ENCODE measurements at regions not wholly inside any gene's neighbourhood (a gene's known extent, or its start where the extent isn't known, plus 50 kb on each side); places are given as distances from the start of the nearest gene placed in this dataset.

DNA sequence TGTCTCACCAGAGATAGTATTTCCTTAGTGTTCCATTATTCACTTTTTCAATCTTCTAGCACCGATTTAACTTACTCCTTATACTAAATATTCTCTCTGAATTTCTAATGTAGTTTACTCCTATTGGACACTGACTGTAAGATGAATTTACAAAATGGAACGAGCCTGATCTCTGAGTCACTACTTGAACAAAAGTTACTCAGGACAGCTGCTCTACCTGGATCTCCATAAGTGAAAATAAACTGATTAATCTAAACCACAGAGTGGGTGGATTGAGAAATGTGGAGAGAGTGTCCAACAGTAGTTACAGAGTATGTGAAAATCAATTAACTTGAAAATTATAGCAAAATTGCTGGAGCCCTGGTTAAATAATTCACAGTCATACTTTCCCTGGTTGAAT is 141.7 kb upstream of the CHORDC1 start:
- Histone ChIP-seq H3K9me3 (no peaks in the 10 kb centered on the region), H3K4me1 (peaks cover 45% of the 10 kb centered on the region), H3K27me3 (ENCODE audit: low read depth) (no peaks in the 10 kb centered on the region), H3K4me3 (no peak overlapping the region), H3K36me3 (replicated peaks) (no peaks in the 10 kb centered on the region)
- no peak for DNase-seq (ENCODE audit: low spot score in 2 of 2)
- in situ Hi-C loops (cut with MboI; ENCODE audit: low sequenced_read_pairs) = no loop called here

DNA sequence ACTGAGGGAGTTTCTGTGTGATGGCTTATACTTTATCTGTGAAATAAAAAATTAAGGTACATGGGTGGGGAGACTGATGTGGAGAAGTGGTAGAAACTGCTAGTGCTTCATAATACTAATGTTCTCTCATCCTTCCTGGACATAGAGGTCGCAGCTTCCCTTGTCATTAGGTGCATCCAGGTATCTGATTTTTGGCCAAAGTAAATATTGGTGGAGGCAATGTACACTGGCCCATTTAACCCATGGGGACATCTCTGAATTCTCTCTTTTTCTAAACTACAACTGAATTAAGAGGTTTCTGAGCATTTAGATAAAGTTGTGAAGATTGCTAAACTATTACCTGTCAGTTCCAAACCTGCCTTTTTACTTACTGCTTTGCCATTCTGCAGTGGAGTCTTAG is 140.9 kb upstream of the CHORDC1 start:
- no peaks in the 10 kb centered on the region for H3K27me3 ChIP-seq (ENCODE audit: low read depth)
- DNase-seq (ENCODE audit: low spot score in 2 of 2) = no peak
- no peaks in the 10 kb centered on the region for H3K9me3 ChIP-seq
- no peak overlapping the region for H3K4me3 ChIP-seq
- H3K4me1 ChIP-seq = peaks cover 45% of the 10 kb centered on the region
- in situ Hi-C loops (cut with MboI; ENCODE audit: low sequenced_read_pairs) = no loop called here
- H3K36me3 ChIP-seq (replicated peaks) = no peaks in the 10 kb centered on the region

DNA sequence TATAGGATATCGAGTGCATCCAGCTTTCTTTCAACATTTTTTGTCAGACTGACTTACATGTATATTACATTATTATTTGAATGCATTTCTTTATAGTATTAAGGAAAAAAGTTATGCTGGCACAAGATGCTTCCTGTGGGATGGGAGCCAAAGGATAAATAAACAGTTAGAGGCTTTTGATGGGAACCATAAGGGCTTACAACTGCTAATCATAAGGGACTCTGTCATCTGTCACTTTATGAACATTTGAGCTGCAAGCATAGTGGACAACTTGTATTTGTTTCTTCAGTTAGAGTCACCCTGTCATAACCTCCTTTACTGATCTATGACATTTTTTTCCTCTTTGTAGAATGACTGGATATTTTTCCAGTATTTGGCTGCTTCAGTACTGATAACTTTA is 132.4 kb upstream of the CHORDC1 start:
- Histone ChIP-seq H3K27me3 (ENCODE audit: low read depth) (no peaks in the 10 kb centered on the region), H3K9me3 (no peaks in the 10 kb centered on the region), H3K36me3 (replicated peaks) (no peaks in the 10 kb centered on the region), H3K4me1 (peaks cover 3% of the 10 kb centered on the region; the same call in 1 of the 2 replicates), H3K4me3 (no peak overlapping the region)
- in situ Hi-C loops (cut with MboI; ENCODE audit: low sequenced_read_pairs) = no loop called here
- DNase-seq (ENCODE audit: low spot score in 2 of 2) = no peak

DNA sequence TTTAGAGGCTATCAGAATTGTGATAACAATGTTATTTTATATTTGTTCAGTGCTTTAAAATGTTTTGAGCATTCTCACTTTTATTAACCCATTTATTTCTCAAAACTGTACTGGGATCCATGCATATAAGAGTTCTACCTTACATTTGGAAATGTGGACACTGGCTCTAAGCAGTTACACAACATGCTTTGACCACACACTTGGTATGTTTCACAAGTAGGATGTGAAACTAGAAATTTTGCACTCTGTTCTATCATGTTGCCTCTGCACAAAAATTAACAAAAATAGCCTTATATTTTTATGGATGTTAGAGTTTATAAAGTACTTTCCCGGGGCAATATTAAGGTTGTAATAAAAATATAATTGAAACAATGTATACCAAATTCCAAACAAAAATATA is 126.9 kb upstream of the CHORDC1 start:
- H3K9me3 ChIP-seq = no peaks in the 10 kb centered on the region
- in situ Hi-C loops (cut with MboI; ENCODE audit: low sequenced_read_pairs) = no loop called here
- no peaks in the 10 kb centered on the region for H3K27me3 ChIP-seq (ENCODE audit: low read depth)
- no peak for DNase-seq (ENCODE audit: low spot score in 2 of 2)
- no peaks in the 10 kb centered on the region for H3K4me1 ChIP-seq
- H3K36me3 ChIP-seq (replicated peaks) = no peaks in the 10 kb centered on the region
- H3K4me3 ChIP-seq = no peak overlapping the region

DNA sequence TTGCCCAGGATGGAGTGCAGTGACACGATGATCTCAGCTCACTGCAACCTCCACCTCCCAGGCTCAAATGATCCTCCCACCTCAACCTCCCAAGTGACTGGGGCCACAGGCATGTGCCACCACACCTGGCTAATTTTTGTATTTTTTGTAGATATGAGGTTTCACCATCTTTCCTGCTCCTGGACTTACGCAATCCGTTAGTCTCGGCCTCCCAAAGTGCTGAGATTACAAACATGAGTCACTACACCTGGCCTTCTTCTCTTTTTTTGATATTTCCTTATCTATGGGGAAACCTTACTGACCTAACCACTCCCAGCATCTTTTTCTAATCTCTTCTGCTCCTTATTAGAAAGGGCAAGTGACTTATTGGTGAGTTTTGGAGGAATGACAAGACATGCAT is 121.7 kb upstream of the CHORDC1 start:
- no peak overlapping the region for H3K4me3 ChIP-seq
- in situ Hi-C loops (cut with MboI; ENCODE audit: low sequenced_read_pairs) = no loop called here

DNA sequence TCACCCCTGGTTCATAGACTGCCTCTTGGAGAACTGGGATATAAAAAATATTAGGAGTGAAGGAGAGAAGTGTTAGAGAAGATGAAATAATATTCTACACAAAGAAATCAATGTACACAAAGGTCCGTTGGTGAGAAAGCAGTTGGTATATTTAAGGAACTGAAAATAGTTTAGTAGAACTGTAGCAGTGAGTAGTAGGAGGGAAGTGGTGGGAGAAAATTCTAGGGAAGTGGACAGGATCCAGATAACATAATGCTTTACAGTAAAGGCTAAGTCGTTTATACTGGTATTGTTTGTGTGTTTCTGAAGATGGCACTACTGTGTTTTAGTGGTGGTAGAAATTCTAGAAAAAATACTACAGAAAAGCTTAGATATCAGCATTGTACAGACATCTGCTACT is 120.8 kb upstream of the CHORDC1 start:
- no peaks in the 10 kb centered on the region for H3K9me3 ChIP-seq
- no peak for DNase-seq (ENCODE audit: low spot score in 2 of 2)
- H3K27me3 ChIP-seq (ENCODE audit: low read depth) = no peaks in the 10 kb centered on the region
- H3K4me3 ChIP-seq = no peak overlapping the region
- in situ Hi-C loops (cut with MboI; ENCODE audit: low sequenced_read_pairs) = no loop called here
- no peaks in the 10 kb centered on the region for H3K4me1 ChIP-seq
- H3K36me3 ChIP-seq (replicated peaks) = no peaks in the 10 kb centered on the region

More for the DNA sequence above, 121.7 kb upstream of the CHORDC1 start:
- Histone ChIP-seq H3K9me3 (no peaks in the 10 kb centered on the region), H3K36me3 (replicated peaks) (no peaks in the 10 kb centered on the region), H3K4me1 (no peaks in the 10 kb centered on the region), H3K27me3 (ENCODE audit: low read depth) (no peaks in the 10 kb centered on the region)
- DNase-seq (ENCODE audit: low spot score in 2 of 2) = no peak

DNA sequence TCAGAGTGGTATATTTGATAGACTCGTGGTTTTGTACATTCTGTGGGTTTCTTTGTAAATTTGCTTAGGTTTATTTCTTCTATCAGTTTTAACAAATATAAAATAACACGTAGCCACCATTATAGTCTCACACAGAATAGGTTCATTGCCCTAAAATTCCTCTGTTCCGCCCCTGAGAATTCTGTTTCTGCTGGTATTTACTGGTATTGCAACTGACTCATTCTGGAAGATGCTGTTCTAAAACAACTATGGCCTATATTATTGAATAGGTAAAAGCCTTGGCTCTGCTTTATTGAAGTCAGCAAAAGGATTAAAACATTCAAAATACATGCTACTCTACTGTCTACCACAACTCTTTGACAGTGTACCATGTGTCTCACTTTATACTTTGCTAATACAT is 119.1 kb upstream of the CHORDC1 start:
- no peak for DNase-seq (ENCODE audit: low spot score in 2 of 2)
- in situ Hi-C loops (cut with MboI; ENCODE audit: low sequenced_read_pairs) = no loop called here

DNA sequence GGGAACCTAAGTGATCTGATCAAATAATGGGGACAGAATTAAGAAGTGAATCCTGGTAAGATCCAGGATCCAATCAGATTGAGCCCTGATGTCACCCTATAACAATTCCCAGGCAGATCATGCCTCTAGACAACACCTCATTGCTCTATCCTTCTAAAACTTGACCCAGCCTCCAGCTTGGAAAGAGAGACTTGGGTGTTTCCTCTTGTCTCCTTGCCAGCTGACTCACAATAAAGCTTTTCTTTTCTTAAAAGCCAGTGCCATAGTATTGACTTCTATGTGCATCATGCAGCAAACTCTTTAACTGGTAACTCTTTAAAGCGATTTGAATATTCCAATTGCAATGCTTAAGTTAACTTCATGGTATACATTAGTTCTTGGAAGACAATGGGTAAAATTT is 109.6 kb upstream of the CHORDC1 start:
- no peaks in the 10 kb centered on the region for H3K9me3 ChIP-seq
- no peaks in the 10 kb centered on the region for H3K27me3 ChIP-seq (ENCODE audit: low read depth)
- no peak for DNase-seq (ENCODE audit: low spot score in 2 of 2)
- no peaks in the 10 kb centered on the region for H3K4me1 ChIP-seq
- H3K4me3 ChIP-seq = no peak overlapping the region
- H3K36me3 ChIP-seq (replicated peaks) = no peaks in the 10 kb centered on the region
- in situ Hi-C loops (cut with MboI; ENCODE audit: low sequenced_read_pairs) = no loop called here

More for the DNA sequence above, 119.1 kb upstream of the CHORDC1 start:
- no peaks in the 10 kb centered on the region for H3K27me3 ChIP-seq (ENCODE audit: low read depth)
- no peaks in the 10 kb centered on the region for H3K4me1 ChIP-seq
- H3K4me3 ChIP-seq = no peak overlapping the region
- no peaks in the 10 kb centered on the region for H3K9me3 ChIP-seq
- H3K36me3 ChIP-seq (replicated peaks) = no peaks in the 10 kb centered on the region

DNA sequence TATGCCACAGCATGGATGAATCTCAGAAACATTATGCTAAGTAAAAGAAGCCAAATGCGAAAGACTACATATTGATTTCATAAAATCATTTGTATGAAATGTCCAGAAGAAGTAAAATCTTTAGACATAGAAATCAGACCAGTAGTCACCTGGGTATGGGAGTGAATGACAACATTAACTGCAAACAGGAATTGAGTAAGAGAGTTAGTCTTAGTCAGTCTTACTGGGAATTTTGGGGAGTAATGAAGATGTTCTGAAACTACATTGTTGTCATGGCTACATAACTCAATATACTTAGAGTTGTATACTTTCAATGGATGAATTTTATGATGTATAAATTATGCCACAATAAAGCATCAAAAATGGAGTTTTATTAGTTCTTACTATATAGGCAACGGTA is 107.8 kb upstream of the CHORDC1 start:
- Histone ChIP-seq H3K4me3 (no peak overlapping the region), H3K4me1 (no peaks in the 10 kb centered on the region), H3K36me3 (replicated peaks) (no peaks in the 10 kb centered on the region), H3K9me3 (no peaks in the 10 kb centered on the region), H3K27me3 (ENCODE audit: low read depth) (no peaks in the 10 kb centered on the region)
- in situ Hi-C loops (cut with MboI; ENCODE audit: low sequenced_read_pairs) = no loop called here
- no peak for DNase-seq (ENCODE audit: low spot score in 2 of 2)

DNA sequence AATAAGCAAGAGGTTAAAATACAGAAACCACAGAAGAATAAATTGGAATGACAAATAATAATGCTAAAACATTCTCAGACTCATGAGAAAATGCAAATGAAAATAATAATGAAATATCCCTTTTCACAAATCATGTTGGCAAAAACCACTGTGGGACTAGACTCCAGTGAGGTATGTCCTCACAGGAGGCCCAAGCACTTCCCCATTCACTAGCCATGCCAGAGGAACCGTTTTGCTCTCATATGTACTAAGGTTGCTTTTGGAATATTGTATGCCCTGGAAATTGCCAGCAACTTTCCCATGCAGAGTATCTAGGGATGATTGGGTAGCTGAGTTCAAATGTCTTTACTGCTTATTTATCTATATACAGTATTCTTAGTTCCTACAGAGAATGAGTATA is 106.2 kb upstream of the CHORDC1 start:
- no peaks in the 10 kb centered on the region for H3K9me3 ChIP-seq
- H3K4me1 ChIP-seq = no peaks in the 10 kb centered on the region
- H3K36me3 ChIP-seq (replicated peaks) = no peaks in the 10 kb centered on the region
- no peak for DNase-seq (ENCODE audit: low spot score in 2 of 2)
- H3K4me3 ChIP-seq = no peak overlapping the region
- H3K27me3 ChIP-seq (ENCODE audit: low read depth) = no peaks in the 10 kb centered on the region
- in situ Hi-C loops (cut with MboI; ENCODE audit: low sequenced_read_pairs) = no loop called here

DNA sequence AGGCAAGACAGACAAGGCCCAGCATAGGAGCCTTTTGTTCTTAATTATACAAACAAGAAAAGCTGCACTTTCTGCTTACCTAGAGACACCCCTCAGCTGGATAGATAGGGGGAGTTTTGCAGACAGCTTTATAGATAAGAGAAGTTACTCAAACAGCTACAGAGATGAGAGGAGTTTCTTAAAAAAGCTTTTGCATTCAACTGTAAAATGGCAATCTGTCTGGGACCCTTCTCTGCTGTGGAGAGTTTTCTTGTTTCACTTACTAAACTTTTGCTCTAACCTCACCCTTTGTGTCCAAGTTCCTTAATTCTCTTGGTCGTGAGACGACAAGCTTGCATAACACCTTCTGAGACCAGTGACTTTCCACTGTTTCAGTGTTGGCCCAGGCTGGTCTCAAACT is 103.8 kb upstream of the CHORDC1 start:
- H3K27me3 ChIP-seq (ENCODE audit: low read depth) = no peaks in the 10 kb centered on the region
- no peaks in the 10 kb centered on the region for H3K9me3 ChIP-seq
- no peak overlapping the region for H3K4me3 ChIP-seq
- no peaks in the 10 kb centered on the region for H3K36me3 ChIP-seq (replicated peaks)
- no peaks in the 10 kb centered on the region for H3K4me1 ChIP-seq
- in situ Hi-C loops (cut with MboI; ENCODE audit: low sequenced_read_pairs) = no loop called here
- DNase-seq (ENCODE audit: low spot score in 2 of 2) = no peak

DNA sequence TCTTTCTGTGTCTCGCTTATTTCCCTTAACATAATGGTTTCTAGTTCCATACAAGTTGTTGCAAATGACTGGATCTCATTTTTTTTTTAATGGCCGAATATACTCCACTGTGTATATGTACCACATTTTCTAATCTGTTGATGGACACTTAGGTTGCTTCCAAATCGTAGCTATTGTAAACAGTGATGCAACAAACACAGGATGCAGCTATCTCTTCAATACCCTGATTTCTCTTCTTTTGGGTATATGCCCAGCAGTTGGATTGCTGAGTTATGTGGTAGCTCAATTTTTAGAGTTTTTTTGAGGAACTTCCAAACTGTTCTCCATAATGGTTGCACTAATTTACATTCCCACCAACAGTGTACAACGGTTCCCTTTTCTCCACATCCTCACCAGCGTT is 100.4 kb upstream of the CHORDC1 start:
- no peaks in the 10 kb centered on the region for H3K9me3 ChIP-seq
- H3K4me1 ChIP-seq = no peaks in the 10 kb centered on the region
- no peaks in the 10 kb centered on the region for H3K36me3 ChIP-seq (replicated peaks)
- in situ Hi-C loops (cut with MboI; ENCODE audit: low sequenced_read_pairs) = no loop called here
- no peak overlapping the region for H3K4me3 ChIP-seq
- no peak for DNase-seq (ENCODE audit: low spot score in 2 of 2)
- H3K27me3 ChIP-seq (ENCODE audit: low read depth) = no peaks in the 10 kb centered on the region

DNA sequence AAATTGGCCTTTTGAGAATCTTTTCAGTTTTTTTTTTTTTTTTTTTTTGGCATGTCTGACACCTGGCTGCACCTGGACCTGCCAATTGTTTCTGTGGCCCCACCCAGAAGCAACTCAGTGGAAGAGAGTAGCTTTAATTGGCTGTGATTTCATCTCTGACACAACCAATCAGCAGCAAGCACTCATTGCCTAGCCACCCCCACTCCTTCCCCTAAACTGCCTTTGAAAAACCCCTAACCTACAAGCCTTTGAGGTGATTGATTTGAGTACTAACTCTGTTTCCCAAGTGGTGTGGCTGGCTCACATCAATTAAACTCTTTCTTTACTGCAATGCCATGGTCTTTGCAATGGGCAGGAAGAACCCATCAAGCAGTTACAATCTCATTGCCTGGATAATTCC is 98.2 kb upstream of the CHORDC1 start:
- Histone ChIP-seq H3K4me3 (no peak overlapping the region), H3K27me3 (ENCODE audit: low read depth) (no peaks in the 10 kb centered on the region), H3K9me3 (no peaks in the 10 kb centered on the region), H3K36me3 (replicated peaks) (no peaks in the 10 kb centered on the region), H3K4me1 (no peaks in the 10 kb centered on the region)
- no peak for DNase-seq (ENCODE audit: low spot score in 2 of 2)
- in situ Hi-C loops (cut with MboI; ENCODE audit: low sequenced_read_pairs) = no loop called here

DNA sequence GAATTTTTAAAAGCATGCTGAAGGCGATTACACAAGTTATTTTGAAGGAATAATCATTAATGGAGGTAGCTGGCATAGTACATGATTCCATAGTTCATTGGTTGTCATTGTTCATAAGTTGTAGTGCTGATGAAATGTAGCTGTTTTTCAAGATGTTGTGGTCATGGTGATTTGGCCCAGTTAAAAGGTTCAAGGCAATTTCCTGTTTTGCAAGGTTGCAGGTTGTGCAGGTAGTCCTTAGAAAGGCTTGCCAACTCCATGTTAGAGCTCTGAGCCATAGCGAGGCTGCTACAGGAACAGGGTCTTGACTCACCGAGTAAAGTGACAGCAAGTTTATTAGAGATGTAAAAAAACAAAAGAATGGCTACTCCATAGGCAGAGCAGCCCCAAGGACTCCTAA is 95.8 kb upstream of the CHORDC1 start:
- Histone ChIP-seq H3K4me1 (no peaks in the 10 kb centered on the region), H3K36me3 (replicated peaks) (no peaks in the 10 kb centered on the region), H3K4me3 (no peak overlapping the region), H3K9me3 (no peaks in the 10 kb centered on the region), H3K27me3 (ENCODE audit: low read depth) (no peaks in the 10 kb centered on the region)
- no peak for DNase-seq (ENCODE audit: low spot score in 2 of 2)
- in situ Hi-C loops (cut with MboI; ENCODE audit: low sequenced_read_pairs) = no loop called here

DNA sequence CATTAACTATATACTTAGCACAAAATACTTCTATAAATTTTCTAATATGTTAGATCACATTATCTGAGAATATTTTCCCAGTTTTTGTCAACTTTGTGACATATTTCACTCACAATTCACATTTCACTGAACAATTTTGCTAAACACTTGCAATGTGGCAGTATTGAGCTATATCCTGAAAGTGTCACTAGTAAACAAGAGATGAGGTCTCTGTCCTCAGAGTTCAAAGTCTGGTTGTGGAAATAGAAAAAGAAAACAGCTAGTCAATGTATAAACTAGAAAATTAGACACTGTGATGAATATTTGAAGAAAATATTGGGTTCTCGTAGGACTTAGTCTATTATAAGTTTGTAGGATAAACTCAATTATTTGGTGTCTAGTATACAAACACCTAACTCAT is 87.4 kb upstream of the CHORDC1 start:
- DNase-seq (ENCODE audit: low spot score in 2 of 2) = no peak
- Histone ChIP-seq H3K36me3 (replicated peaks) (no peaks in the 10 kb centered on the region), H3K27me3 (ENCODE audit: low read depth) (no peaks in the 10 kb centered on the region), H3K9me3 (no peaks in the 10 kb centered on the region), H3K4me1 (no peaks in the 10 kb centered on the region), H3K4me3 (no peak overlapping the region)
- in situ Hi-C loops (cut with MboI; ENCODE audit: low sequenced_read_pairs) = no loop called here

Data from HAP-1 (cell line).